ENCODE measurements at regions not wholly inside any gene's neighbourhood (a gene's known extent, or its start where the extent isn't known, plus 50 kb on each side); places are given as distances from the start of the nearest gene placed in this dataset.

DNA sequence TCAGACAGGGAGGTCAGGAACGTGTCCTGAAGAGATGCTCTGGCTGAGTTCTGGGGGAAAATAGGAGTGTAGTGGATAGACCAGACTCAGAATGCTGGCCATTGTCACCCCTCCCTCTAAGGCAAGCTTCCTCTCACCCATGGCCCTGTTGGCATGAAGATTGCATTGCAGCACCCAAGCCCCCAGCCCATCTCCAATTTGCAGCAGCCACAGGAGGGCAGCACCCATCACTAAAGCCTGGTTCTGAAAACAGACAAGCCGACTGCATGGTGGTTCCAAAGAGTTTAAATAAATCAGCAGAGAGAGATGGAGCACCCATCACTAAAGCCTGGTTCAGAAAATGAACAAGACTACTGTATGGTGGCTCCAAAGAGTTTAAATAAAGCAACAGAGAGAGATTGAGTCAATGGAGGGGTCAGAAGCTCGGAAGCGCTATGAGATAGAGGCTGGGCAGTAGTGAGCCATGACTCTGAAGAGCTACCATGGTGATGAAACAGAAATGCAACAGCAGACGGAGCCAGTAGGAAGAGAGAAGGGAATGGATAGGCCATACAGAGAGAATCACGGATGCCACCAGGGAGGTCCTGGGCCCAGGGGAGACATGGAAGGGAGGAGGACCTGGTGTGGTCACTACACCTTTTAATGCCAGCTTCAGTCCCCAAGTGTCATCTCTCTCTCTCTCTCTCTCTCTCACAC, 237.9 kb upstream of the MYO3A start:
- DNase-seq (no peak), ATAC-seq (no peak)
- in situ Hi-C loops (cut with MboI; ENCODE audit: low sequenced_read_pairs in 4 of 4): loop anchor here in 2 of 4 donors (25.0 kb wide), 1 partner anchor 584 kb away; no protein-coding TSS in a partner anchor
- Histone ChIP-seq H3K27ac (no peak overlapping the region), H3K4me1 (no peaks in the 10 kb centered on the region), H3K4me3 (no peak overlapping the region), H3K27me3 (no peaks in the 10 kb centered on the region), H3K36me3 (no peaks in the 10 kb centered on the region), H3K9me3 (no peaks in the 10 kb centered on the region)
- intact Hi-C loops (cut with DNase I; ENCODE audit: low total_unique reads): no loop called here
- TF ChIP-seq, protein P1, sequence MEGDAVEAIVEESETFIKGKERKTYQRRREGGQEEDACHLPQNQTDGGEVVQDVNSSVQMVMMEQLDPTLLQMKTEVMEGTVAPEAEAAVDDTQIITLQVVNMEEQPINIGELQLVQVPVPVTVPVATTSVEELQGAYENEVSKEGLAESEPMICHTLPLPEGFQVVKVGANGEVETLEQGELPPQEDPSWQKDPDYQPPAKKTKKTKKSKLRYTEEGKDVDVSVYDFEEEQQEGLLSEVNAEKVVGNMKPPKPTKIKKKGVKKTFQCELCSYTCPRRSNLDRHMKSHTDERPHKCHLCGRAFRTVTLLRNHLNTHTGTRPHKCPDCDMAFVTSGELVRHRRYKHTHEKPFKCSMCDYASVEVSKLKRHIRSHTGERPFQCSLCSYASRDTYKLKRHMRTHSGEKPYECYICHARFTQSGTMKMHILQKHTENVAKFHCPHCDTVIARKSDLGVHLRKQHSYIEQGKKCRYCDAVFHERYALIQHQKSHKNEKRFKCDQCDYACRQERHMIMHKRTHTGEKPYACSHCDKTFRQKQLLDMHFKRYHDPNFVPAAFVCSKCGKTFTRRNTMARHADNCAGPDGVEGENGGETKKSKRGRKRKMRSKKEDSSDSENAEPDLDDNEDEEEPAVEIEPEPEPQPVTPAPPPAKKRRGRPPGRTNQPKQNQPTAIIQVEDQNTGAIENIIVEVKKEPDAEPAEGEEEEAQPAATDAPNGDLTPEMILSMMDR (IDR thresholded peaks at IDR 0.05 in 4 of 5, conservative IDR thresholded peaks at IDR 0.05 in 1 of 5): no peak
- no peak for TF ChIP-seq POLR2A (IDR thresholded peaks at IDR 0.05)

DNA sequence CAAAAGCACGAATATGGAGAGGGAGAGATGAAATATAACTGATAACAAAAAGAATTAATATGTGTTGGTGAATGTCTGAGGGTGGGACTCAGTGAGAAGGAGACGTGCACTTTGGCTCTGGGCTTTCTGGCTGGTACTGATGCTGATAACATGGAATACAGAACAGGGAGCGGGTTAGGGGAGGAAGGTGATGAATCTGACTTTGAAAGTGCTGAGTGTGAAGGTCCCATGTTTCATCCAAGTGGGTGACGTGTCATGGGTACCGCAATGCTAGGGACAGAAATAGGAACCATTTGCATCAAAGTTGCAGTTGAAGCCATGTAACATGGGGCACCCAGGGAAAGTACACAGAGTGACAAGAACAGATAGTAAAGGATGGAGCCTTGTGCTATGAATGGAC, 236.6 kb upstream of the MYO3A start:
- in situ Hi-C loops (cut with MboI; ENCODE audit: low sequenced_read_pairs in 4 of 4) (loop anchor here in 2 of 4 donors (25.0 kb wide), 1 partner anchor 585 kb away; no protein-coding TSS in a partner anchor), intact Hi-C loops (cut with DNase I; ENCODE audit: low total_unique reads) (no loop called here)
- DNase-seq: no peak
- no peaks in the 10 kb centered on the region for H3K9me3 ChIP-seq
- no peak overlapping the region for H3K4me3 ChIP-seq
- H3K27me3 ChIP-seq: no peaks in the 10 kb centered on the region
- no peak for TF ChIP-seq POLR2A (IDR thresholded peaks at IDR 0.05)
- TF ChIP-seq, protein P1 (IDR thresholded peaks at IDR 0.05 in 4 of 5, conservative IDR thresholded peaks at IDR 0.05 in 1 of 5): no peak
- no peak overlapping the region for H3K27ac ChIP-seq
- no peaks in the 10 kb centered on the region for H3K4me1 ChIP-seq
- ATAC-seq: no peak
- H3K36me3 ChIP-seq: no peaks in the 10 kb centered on the region

DNA sequence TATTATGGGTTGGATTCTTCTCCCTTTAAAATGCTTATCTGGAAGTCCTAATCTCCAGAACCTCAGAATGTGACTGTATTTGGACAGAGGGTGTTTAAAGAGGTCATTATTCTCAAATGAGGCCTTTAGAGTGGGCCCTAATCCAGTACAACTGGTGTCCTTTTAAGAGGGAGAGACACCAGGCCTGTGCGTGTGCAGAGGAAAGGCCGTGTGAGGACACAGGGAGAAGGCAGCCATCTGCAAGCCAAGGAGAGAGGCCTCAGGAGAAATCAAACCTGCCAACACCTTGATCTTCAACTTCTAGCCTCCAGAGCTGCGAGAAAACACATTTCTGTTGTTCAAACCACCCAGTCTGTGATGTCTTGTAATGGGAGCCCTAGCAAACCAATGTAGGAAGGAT, 235.4 kb upstream of the MYO3A start:
- intact Hi-C loops (cut with DNase I; ENCODE audit: low total_unique reads) (no loop called here), in situ Hi-C loops (cut with MboI; ENCODE audit: low sequenced_read_pairs in 4 of 4) (loop anchor here in 2 of 4 donors (25.0 kb wide), 1 partner anchor 586 kb away; no protein-coding TSS in a partner anchor)
- Histone ChIP-seq H3K4me3 (no peak overlapping the region), H3K4me1 (no peaks in the 10 kb centered on the region), H3K27ac (no peak overlapping the region), H3K27me3 (no peaks in the 10 kb centered on the region), H3K9me3 (no peaks in the 10 kb centered on the region), H3K36me3 (no peaks in the 10 kb centered on the region)
- TF ChIP-seq, protein P1 (IDR thresholded peaks at IDR 0.05 in 4 of 5, conservative IDR thresholded peaks at IDR 0.05 in 1 of 5): no peak
- no peak for TF ChIP-seq POLR2A (IDR thresholded peaks at IDR 0.05)
- DNase-seq (no peak), ATAC-seq (no peak)

DNA sequence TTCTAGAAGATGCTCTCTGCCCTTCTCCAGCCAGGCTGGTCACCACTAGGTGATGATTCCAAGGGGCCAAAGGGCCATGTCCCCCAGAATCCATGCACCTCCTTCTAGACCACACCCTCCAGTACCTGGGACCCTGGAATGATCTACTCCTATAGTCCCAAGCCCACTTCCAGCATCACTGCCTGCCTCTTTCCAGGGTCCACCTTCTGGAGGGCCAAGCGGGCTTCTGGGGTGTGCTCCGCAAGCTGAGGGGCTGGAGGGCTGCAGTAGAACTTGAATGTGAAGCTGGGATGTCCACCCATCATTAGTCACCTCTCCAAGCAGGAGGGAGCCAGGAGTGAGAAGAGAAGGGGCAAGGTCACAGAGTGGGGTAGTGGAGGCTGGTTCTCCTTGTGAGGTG, 234.4 kb upstream of the MYO3A start:
- Histone ChIP-seq H3K4me3 (no peak overlapping the region), H3K27me3 (no peaks in the 10 kb centered on the region), H3K36me3 (no peaks in the 10 kb centered on the region), H3K4me1 (no peaks in the 10 kb centered on the region), H3K27ac (no peak overlapping the region), H3K9me3 (no peaks in the 10 kb centered on the region)
- ATAC-seq (no peak), DNase-seq (no peak)
- intact Hi-C loops (cut with DNase I; ENCODE audit: low total_unique reads): no loop called here
- no peak for TF ChIP-seq POLR2A (IDR thresholded peaks at IDR 0.05)
- TF ChIP-seq, protein P1 (IDR thresholded peaks at IDR 0.05 in 4 of 5, conservative IDR thresholded peaks at IDR 0.05 in 1 of 5): no peak
- in situ Hi-C loops (cut with MboI; ENCODE audit: low sequenced_read_pairs in 4 of 4): loop anchor here in 3 of 4 donors (25.0 kb wide), 1 partner anchor 587 kb away; no protein-coding TSS in a partner anchor
